CD14-positive monocyte (primary cell): ENCODE measurements at regions not wholly inside any gene's neighbourhood (a gene's known extent, or its start where the extent isn't known, plus 50 kb on each side); places are given as distances from the start of the nearest gene placed in this dataset.

Experiments used
- DNase-seq, 3 donors: peaks; one replicate each; pipeline ENCODE4 v3.0.0-alpha.2; 2011 to 2022
- H2AFZ ChIP-seq: 2 replicates; pipeline ENCODE4 v1.6.0; 2012; ENCODE audit warnings: mild to moderate bottlenecking, low read depth, low read length, inconsistent platforms; ENCODE audit not compliant: insufficient read depth, poor library complexity, severe bottlenecking
- H3K27ac ChIP-seq, 2 donors: 1 replicate in 1 of 2; 2 replicates in 1 of 2; pipeline ENCODE4 v1.5.1; 2012 to 2013; ENCODE audit warnings: low read length in 2 of 2, control low read depth in 1 of 2, inconsistent platforms in 1 of 2, low read depth in 1 of 2, mild to moderate bottlenecking in 1 of 2
- H3K27me3 ChIP-seq, 2 donors: one replicate each; pipeline versions ENCODE4 v1.6.0 to v1.6.1; 2011 to 2013; ENCODE audit warnings: low read length in 2 of 2; ENCODE audit not compliant: control insufficient read depth in 2 of 2, insufficient read depth in 2 of 2
- H3K36me3 ChIP-seq, 2 donors: replicated peaks in 1 of 2; 1 replicate in 1 of 2; 2 replicates in 1 of 2; pipeline versions ENCODE4 v1.5.1 to v1.6.1; 2012 to 2013; ENCODE audit warnings: low read length in 2 of 2, control low read depth in 1 of 2, inconsistent platforms in 1 of 2, mild to moderate bottlenecking in 1 of 2; ENCODE audit not compliant: insufficient read depth in 2 of 2, control insufficient read depth in 1 of 2
- H3K4me1 ChIP-seq, 2 donors: 1 replicate in 1 of 2; 2 replicates in 1 of 2; pipeline versions ENCODE4 v1.5.1 to v1.6.1; 2012 to 2013; ENCODE audit warnings: low read length in 2 of 2, control low read depth in 1 of 2, inconsistent platforms in 1 of 2, mild to moderate bottlenecking in 1 of 2, moderate library complexity in 1 of 2; ENCODE audit not compliant: insufficient read depth in 2 of 2, control insufficient read depth in 1 of 2
- H3K4me2 ChIP-seq: replicated peaks from 2 replicates; pipeline ENCODE3; 2012; ENCODE audit warnings: low read length, moderate library complexity, mild to moderate bottlenecking; ENCODE audit not compliant: poor library complexity, severe bottlenecking; ENCODE audit errors: extremely low read depth
- H3K4me3 ChIP-seq, 3 experiments: fragments of 200-600 bp in 1 of 3; sonication (generic) in 1 of 3; replicated peaks in 1 of 3; 1 replicate in 2 of 3; 2 replicates in 1 of 3; pipeline ENCODE4 v1.5.1; 2011 to 2013; ENCODE audit warnings: low read length in 3 of 3, mild to moderate bottlenecking in 3 of 3, control low read depth in 2 of 3, low read depth in 2 of 3, inconsistent platforms in 1 of 3, moderate library complexity in 1 of 3
- H3K79me2 ChIP-seq: 2 replicates; pipeline ENCODE4 v1.6.0; 2012; ENCODE audit warnings: mild to moderate bottlenecking, control low read depth, inconsistent platforms, low read length, moderate library complexity; ENCODE audit not compliant: insufficient read depth
- H3K9ac ChIP-seq: 2 replicates; pipeline ENCODE4 v1.6.0; 2017; ENCODE audit warnings: low read length, mild to moderate bottlenecking; ENCODE audit not compliant: insufficient read depth, poor library complexity, severe bottlenecking
- H3K9me3 ChIP-seq, 2 donors: replicated peaks in 1 of 2; 1 replicate in 1 of 2; 2 replicates in 1 of 2; pipeline versions ENCODE4 v1.5.1 to v1.6.1; 2012 to 2013; ENCODE audit warnings: low read length in 2 of 2, control low read depth in 1 of 2; ENCODE audit not compliant: control insufficient read depth in 1 of 2, insufficient read depth in 1 of 2
- H4K20me1 ChIP-seq: 2 replicates; pipeline ENCODE4 v1.6.0; 2012; ENCODE audit warnings: mild to moderate bottlenecking, low read length, control low read depth, moderate library complexity; ENCODE audit not compliant: insufficient read depth
- H3K27ac Mint-ChIP-seq, 7 donors: one replicate each; pipeline ENCODE4 v1.8.0; 2020; ENCODE audit warnings: mild to moderate bottlenecking in 7 of 7, mixed read lengths in 7 of 7, moderate library complexity in 6 of 7, inconsistent platforms in 2 of 7
- H3K27me3 Mint-ChIP-seq, 3 donors: one replicate each; pipeline ENCODE4 v1.8.0; 2021 to 2022; ENCODE audit warnings: low read depth in 3 of 3, mild to moderate bottlenecking in 3 of 3, mixed read lengths in 3 of 3, moderate library complexity in 3 of 3, inconsistent platforms in 1 of 3
- H3K36me3 Mint-ChIP-seq, 2 donors: one replicate each; pipeline ENCODE4 v1.8.0; 2020; ENCODE audit warnings: mixed read lengths in 2 of 2, inconsistent platforms in 1 of 2, mild to moderate bottlenecking in 1 of 2
- H3K4me1 Mint-ChIP-seq: one replicate; pipeline ENCODE4 v1.8.0; 2020; ENCODE audit warnings: mild to moderate bottlenecking, mixed read lengths
- H3K4me3 Mint-ChIP-seq, 2 donors: one replicate each; pipeline ENCODE4 v1.8.0; 2020; ENCODE audit warnings: mild to moderate bottlenecking in 2 of 2, mixed read lengths in 2 of 2, moderate library complexity in 1 of 2
- H3K9me3 Mint-ChIP-seq, 7 donors: one replicate each; pipeline ENCODE4 v1.8.0; 2020 to 2022; ENCODE audit warnings: mixed read lengths in 7 of 7, mild to moderate bottlenecking in 6 of 7, moderate library complexity in 6 of 7, inconsistent platforms in 2 of 7
- CTCF ChIP-seq: fragments of 200-600 bp; IDR thresholded peaks from one replicate; pipeline ENCODE4 v1.8.0; 2022; ENCODE audit warnings: antibody characterized with exemption, mild to moderate bottlenecking
- WGBS: methylation state at CpG from one replicate; pipeline ENCODE4 v1.1.5; 2013; ENCODE audit warnings: missing lambda C conversion rate; ENCODE audit not compliant: insufficient coverage; 5-methylcytosine and 5-hydroxymethylcytosine counted together
- intact Hi-C, 2 donors: fragments of 100-400 bp; cut with micrococcal nuclease; formaldehyde crosslinking; loops; one replicate each; pipeline versions ENCODE4 v1.15.0 to v1.15.1; 2023

GRCh38 chr5:125655156-125655555 lies 768.1 kb upstream of the GRAMD2B start:
- H3K4me3 ChIP-seq, result no peak overlapping the region
- H3K27ac Mint-ChIP-seq, result no peak overlapping the region
- no peaks in the 10 kb centered on the region for H3K27me3 ChIP-seq
- no peak overlapping the region for H3K4me3 Mint-ChIP-seq
- no peak for TF ChIP-seq CTCF
- H3K27me3 Mint-ChIP-seq, result no peaks in the 10 kb centered on the region
- H2AFZ ChIP-seq, result no peak overlapping the region
- intact Hi-C loops, result no loop called here
- no peak for DNase-seq
- no peaks in the 10 kb centered on the region for H3K4me1 ChIP-seq
- no peaks in the 10 kb centered on the region for H4K20me1 ChIP-seq
- no peak overlapping the region for H3K4me2 ChIP-seq
- H3K4me1 Mint-ChIP-seq, result no peaks in the 10 kb centered on the region
- no peak overlapping the region for H3K27ac ChIP-seq
- H3K9me3 Mint-ChIP-seq, result peaks cover 0 to 9% (median 4%) of the 10 kb centered on the region in 7 donors
- H3K9me3 ChIP-seq, result no peaks in the 10 kb centered on the region
- no peak overlapping the region for H3K9ac ChIP-seq
- no peaks in the 10 kb centered on the region for H3K36me3 ChIP-seq
- H3K36me3 Mint-ChIP-seq, result no peaks in the 10 kb centered on the region
- H3K79me2 ChIP-seq, result no peaks in the 10 kb centered on the region

- Histone ChIP-seq H3K4me3 (no peak overlapping the region), H3K4me1 (no peaks in the 10 kb centered on the region), H3K27me3 (no peaks in the 10 kb centered on the region), H3K4me2 (no peak overlapping the region), H3K27ac (no peak overlapping the region), H4K20me1 (no peaks in the 10 kb centered on the region), H2AFZ (no peak overlapping the region), H3K9me3 (peaks cover under 1 to 6% of the 10 kb centered on the region in 2 donors), H3K36me3 (no peaks in the 10 kb centered on the region), H3K79me2 (no peaks in the 10 kb centered on the region), H3K9ac (no peak overlapping the region)
- H3K9me3 Mint-ChIP-seq, result peaks cover 0 to 7% (median 3%) of the 10 kb centered on the region in 7 donors
- WGBS, result 100% methylated on average over 1 of the region's 2 CpGs
- H3K36me3 Mint-ChIP-seq, result no peaks in the 10 kb centered on the region
- no peak overlapping the region for H3K27ac Mint-ChIP-seq
- TF ChIP-seq CTCF, result no peak
- DNase-seq, result no peak
- H3K4me3 Mint-ChIP-seq, result no peak overlapping the region
- no peaks in the 10 kb centered on the region for H3K27me3 Mint-ChIP-seq
- no peaks in the 10 kb centered on the region for H3K4me1 Mint-ChIP-seq
- intact Hi-C loops, result no loop called here
These were observed 765.3 kb upstream of the GRAMD2B start for GRCh38 chr5:125657936-125658335.
